MM.1S (cell line): ENCODE measurements at regions not wholly inside any gene's neighbourhood (a gene's known extent, or its start where the extent isn't known, plus 50 kb on each side); places are given as distances from the start of the nearest gene placed in this dataset.

Experiments
- CTCF ChIP-seq: fragments of 300-600 bp; sonication (generic); IDR thresholded peaks from 2 replicates; pipeline ENCODE4 v1.5.1; 2016; ENCODE audit warnings: antibody characterized with exemption, low read length, mixed read lengths
- EZH2phosphoT487 ChIP-seq: fragments of 300-600 bp; sonication (generic); IDR thresholded peaks from 2 replicates; pipeline ENCODE4 v1.6.1; 2018; ENCODE audit warnings: antibody characterized with exemption, low read length

GRCh38 chrX:87391742-87392141 lies 125.9 kb upstream of the KLHL4 start:
- no peak for TF ChIP-seq CTCF
- TF ChIP-seq EZH2phosphoT487: no peak
